ENCODE measurements at regions not wholly inside any gene's neighbourhood (a gene's known extent, or its start where the extent isn't known, plus 50 kb on each side); places are given as distances from the start of the nearest gene placed in this dataset.

GRCh38 chr7:81112731-81113130 lies 193.9 kb upstream of the SEMA3C start:
- ChIA-PET CTCF (no interaction called here), POLR2A (no interaction called here)
- H3K27me3 Mint-ChIP-seq (ENCODE audit: insufficient read depth, unreplicated experiment): no peaks in the 10 kb centered on the region
- no peak overlapping the region for H3K27ac Mint-ChIP-seq (ENCODE audit: low read depth, unreplicated experiment)
- H3K36me3 Mint-ChIP-seq (ENCODE audit: insufficient read depth, unreplicated experiment): no peaks in the 10 kb centered on the region
- H3K4me1 Mint-ChIP-seq (ENCODE audit: insufficient read depth, unreplicated experiment): peaks cover 24% of the 10 kb centered on the region
- no peak overlapping the region for H3K4me3 Mint-ChIP-seq (ENCODE audit: unreplicated experiment)
- no TSS peak for BruUV-seq (replicated peaks)
- H3K9me3 Mint-ChIP-seq (ENCODE audit: unreplicated experiment): no peaks in the 10 kb centered on the region
- TF ChIP-seq, protein P1, sequence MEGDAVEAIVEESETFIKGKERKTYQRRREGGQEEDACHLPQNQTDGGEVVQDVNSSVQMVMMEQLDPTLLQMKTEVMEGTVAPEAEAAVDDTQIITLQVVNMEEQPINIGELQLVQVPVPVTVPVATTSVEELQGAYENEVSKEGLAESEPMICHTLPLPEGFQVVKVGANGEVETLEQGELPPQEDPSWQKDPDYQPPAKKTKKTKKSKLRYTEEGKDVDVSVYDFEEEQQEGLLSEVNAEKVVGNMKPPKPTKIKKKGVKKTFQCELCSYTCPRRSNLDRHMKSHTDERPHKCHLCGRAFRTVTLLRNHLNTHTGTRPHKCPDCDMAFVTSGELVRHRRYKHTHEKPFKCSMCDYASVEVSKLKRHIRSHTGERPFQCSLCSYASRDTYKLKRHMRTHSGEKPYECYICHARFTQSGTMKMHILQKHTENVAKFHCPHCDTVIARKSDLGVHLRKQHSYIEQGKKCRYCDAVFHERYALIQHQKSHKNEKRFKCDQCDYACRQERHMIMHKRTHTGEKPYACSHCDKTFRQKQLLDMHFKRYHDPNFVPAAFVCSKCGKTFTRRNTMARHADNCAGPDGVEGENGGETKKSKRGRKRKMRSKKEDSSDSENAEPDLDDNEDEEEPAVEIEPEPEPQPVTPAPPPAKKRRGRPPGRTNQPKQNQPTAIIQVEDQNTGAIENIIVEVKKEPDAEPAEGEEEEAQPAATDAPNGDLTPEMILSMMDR (IDR thresholded peaks at IDR 0.05; ENCODE audit: unreplicated experiment): no peak
- intact Hi-C loops (cut with micrococcal nuclease): no loop called here
- DNase-seq (ENCODE audit: unreplicated experiment): no peak

DNA sequence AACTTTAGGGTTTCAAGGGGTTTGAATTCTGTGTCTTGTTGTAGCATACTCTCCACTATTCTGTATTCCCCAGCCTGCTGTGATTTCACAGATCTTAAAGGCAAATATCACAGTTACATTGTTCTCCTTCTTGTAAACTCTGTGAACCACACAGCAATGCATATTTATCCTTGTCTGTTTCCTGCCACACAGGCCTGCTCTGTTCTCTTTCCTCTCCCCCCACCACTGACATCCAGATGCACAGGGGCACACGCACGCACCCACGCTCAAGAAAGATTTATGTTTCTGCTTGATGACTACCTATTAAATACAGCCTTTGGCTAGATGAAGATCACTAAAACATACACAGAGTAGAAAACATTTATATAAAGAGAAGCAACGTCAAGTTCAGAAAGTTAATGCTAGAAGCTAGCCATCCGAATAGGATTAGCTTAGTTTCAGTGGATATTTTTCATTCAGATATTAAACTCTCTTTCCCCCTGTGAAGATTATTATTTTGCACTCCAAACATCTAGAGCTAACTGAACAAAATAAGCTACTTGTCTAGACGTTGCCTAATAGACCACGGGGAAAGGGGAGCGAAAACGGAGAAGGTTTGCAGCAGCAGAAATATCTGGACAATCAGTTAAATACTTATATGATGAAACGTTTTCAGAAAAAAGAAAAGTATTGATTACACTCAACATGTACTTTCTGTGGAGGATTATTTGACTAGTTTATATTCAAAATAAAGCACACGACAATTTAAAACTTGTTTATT lies 193.1 kb upstream of the SEMA3C start:
- TF ChIP-seq, protein P1 (IDR thresholded peaks at IDR 0.05; ENCODE audit: unreplicated experiment): no peak
- intact Hi-C loops (cut with micrococcal nuclease): no loop called here
- Mint-ChIP-seq H3K4me3 (ENCODE audit: unreplicated experiment) (no peak overlapping the region), H3K36me3 (ENCODE audit: insufficient read depth, unreplicated experiment) (no peaks in the 10 kb centered on the region), H3K27ac (ENCODE audit: low read depth, unreplicated experiment) (peak overlapping the region; percentile 81), H3K9me3 (ENCODE audit: unreplicated experiment) (no peaks in the 10 kb centered on the region), H3K4me1 (ENCODE audit: insufficient read depth, unreplicated experiment) (peaks cover 19% of the 10 kb centered on the region), H3K27me3 (ENCODE audit: insufficient read depth, unreplicated experiment) (no peaks in the 10 kb centered on the region)
- ChIA-PET POLR2A (no interaction called here), CTCF (interaction anchor here (0.7 kb wide), 2 partner anchors 52 to 64 kb away, joined by 3 read pairs; no protein-coding TSS in a partner anchor)
- BruUV-seq (replicated peaks): no TSS peak
- DNase-seq (ENCODE audit: unreplicated experiment): no peak

DNA sequence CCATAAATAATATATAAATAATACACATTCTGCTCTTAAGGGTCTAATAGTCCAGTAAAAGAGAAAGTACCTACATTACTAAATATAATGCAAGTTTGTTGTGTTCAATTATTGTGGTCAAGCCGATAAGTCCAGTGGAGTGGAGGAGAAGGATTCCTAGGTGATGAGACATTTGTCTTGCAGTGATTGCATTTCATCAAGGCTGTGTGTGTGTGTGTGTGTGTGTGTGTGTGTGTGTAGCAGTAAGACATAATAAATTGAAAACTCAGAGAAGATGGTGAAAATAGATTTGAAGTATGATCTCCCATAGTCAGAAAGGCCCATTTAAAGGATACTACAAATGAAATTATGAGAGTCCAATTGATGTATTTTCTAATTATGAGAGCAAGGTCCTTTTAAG lies 192.5 kb upstream of the SEMA3C start:
- peak; percentile 57 for DNase-seq (ENCODE audit: unreplicated experiment)
- H3K4me3 Mint-ChIP-seq (ENCODE audit: unreplicated experiment): no peak overlapping the region
- no peaks in the 10 kb centered on the region for H3K9me3 Mint-ChIP-seq (ENCODE audit: unreplicated experiment)
- no peaks in the 10 kb centered on the region for H3K27me3 Mint-ChIP-seq (ENCODE audit: insufficient read depth, unreplicated experiment)
- ChIA-PET CTCF (no interaction called here), POLR2A (no interaction called here)
- TF ChIP-seq, protein P1 (IDR thresholded peaks at IDR 0.05; ENCODE audit: unreplicated experiment): no peak
- H3K36me3 Mint-ChIP-seq (ENCODE audit: insufficient read depth, unreplicated experiment): no peaks in the 10 kb centered on the region
- intact Hi-C loops (cut with micrococcal nuclease): no loop called here
- H3K27ac Mint-ChIP-seq (ENCODE audit: low read depth, unreplicated experiment): peak overlapping the region; percentile 81
- no TSS peak for BruUV-seq (replicated peaks)
- H3K4me1 Mint-ChIP-seq (ENCODE audit: insufficient read depth, unreplicated experiment): peaks cover 19% of the 10 kb centered on the region

DNA sequence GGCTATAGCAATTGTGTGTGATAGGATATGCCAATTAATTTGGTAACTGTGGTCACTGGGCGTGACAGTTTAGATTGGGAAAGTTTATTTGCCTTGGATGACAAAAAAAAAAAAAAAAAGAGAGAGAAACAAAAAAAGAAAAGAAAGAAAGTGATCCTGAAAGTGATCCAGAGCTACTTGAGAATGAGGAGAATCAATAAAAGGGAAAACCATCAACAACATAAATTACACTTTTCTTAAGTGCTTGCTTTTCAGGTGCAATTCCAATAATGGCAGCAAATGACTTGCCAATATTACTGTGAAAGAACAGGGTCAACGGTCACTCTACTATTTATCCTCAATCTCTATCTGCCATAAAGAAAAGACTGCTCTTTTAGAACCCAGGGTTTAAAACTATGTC lies 191.8 kb upstream of the SEMA3C start:
- intact Hi-C loops (cut with micrococcal nuclease): no loop called here
- Mint-ChIP-seq H3K9me3 (ENCODE audit: unreplicated experiment) (no peaks in the 10 kb centered on the region), H3K36me3 (ENCODE audit: insufficient read depth, unreplicated experiment) (no peaks in the 10 kb centered on the region), H3K4me1 (ENCODE audit: insufficient read depth, unreplicated experiment) (peaks cover 19% of the 10 kb centered on the region), H3K27ac (ENCODE audit: low read depth, unreplicated experiment) (peak overlapping the region; percentile 81), H3K27me3 (ENCODE audit: insufficient read depth, unreplicated experiment) (no peaks in the 10 kb centered on the region), H3K4me3 (ENCODE audit: unreplicated experiment) (no peak overlapping the region)
- CTCF ChIA-PET: interaction anchor here (0.6 kb wide), 1 partner anchor 235 kb away, joined by 6 read pairs; no protein-coding TSS in a partner anchor
- POLR2A ChIA-PET: interaction anchor here (0.7 to 1.0 kb wide), 2 partner anchors 9 to 135 kb away, joined by 4 read pairs; no protein-coding TSS in a partner anchor
- no TSS peak for BruUV-seq (replicated peaks)
- TF ChIP-seq, protein P1 (IDR thresholded peaks at IDR 0.05; ENCODE audit: unreplicated experiment): no peak
- no peak for DNase-seq (ENCODE audit: unreplicated experiment)
